ENCODE measurements at regions not wholly inside any gene's neighbourhood (a gene's known extent, or its start where the extent isn't known, plus 50 kb on each side); places are given as distances from the start of the nearest gene placed in this dataset.

- H3K9me3 ChIP-seq (ENCODE audit: control insufficient read depth in 2 of 2, low read length in 2 of 2), result peaks cover 0 to 8% of the 10 kb centered on the region in 2 donors
- H3K4me3 ChIP-seq (ENCODE audit: low read length in 2 of 2), result no peak overlapping the region
- no peaks in the 10 kb centered on the region for H3K36me3 ChIP-seq (ENCODE audit: control insufficient read depth in 2 of 2, insufficient read depth in 2 of 2, low read length in 2 of 2)
- peak overlapping the region; percentile 60 for H3K27ac ChIP-seq (ENCODE audit: low read length)
- H3K4me1 ChIP-seq (ENCODE audit: control insufficient read depth, insufficient read depth, low read length), result peaks cover 27% of the 10 kb centered on the region
- no peak overlapping the region for H3K9ac ChIP-seq (ENCODE audit: low read length in 2 of 2)
- no peaks in the 10 kb centered on the region for H3K27me3 ChIP-seq (ENCODE audit: control insufficient read depth in 1 of 2, insufficient read depth in 2 of 2, low read length in 2 of 2)
Observed at GRCh38 chr21:40901691-40902090, 54.7 kb upstream of the DSCAM start.

- H3K27me3 ChIP-seq (ENCODE audit: control insufficient read depth in 1 of 2, insufficient read depth in 2 of 2, low read length in 2 of 2), result no peaks in the 10 kb centered on the region
- peak overlapping the region; percentile 49 for H3K27ac ChIP-seq (ENCODE audit: low read length)
- H3K4me3 ChIP-seq (ENCODE audit: low read length in 2 of 2), result peak overlapping the region in 1 of 2 donors; percentile 35
- peaks cover 0 to 7% of the 10 kb centered on the region in 2 donors for H3K9me3 ChIP-seq (ENCODE audit: control insufficient read depth in 2 of 2, low read length in 2 of 2)
- no peak overlapping the region for H3K9ac ChIP-seq (ENCODE audit: low read length in 2 of 2)
- peaks cover 27% of the 10 kb centered on the region for H3K4me1 ChIP-seq (ENCODE audit: control insufficient read depth, insufficient read depth, low read length)
- H3K36me3 ChIP-seq (ENCODE audit: control insufficient read depth in 2 of 2, insufficient read depth in 2 of 2, low read length in 2 of 2), result no peaks in the 10 kb centered on the region
Observed at GRCh38 chr21:40902299-40902698, 55.3 kb upstream of the DSCAM start.

GRCh38 chr21:40902993-40903392, 56.0 kb upstream of the DSCAM start:
- H3K27me3 ChIP-seq (ENCODE audit: control insufficient read depth in 1 of 2, insufficient read depth in 2 of 2, low read length in 2 of 2), result no peaks in the 10 kb centered on the region
- H3K27ac ChIP-seq (ENCODE audit: low read length), result peak overlapping the region; percentile 49
- H3K4me1 ChIP-seq (ENCODE audit: control insufficient read depth, insufficient read depth, low read length), result peaks cover 27% of the 10 kb centered on the region
- H3K4me3 ChIP-seq (ENCODE audit: low read length in 2 of 2), result no peak overlapping the region
- peaks cover 0 to 2% of the 10 kb centered on the region in 2 donors for H3K9me3 ChIP-seq (ENCODE audit: control insufficient read depth in 2 of 2, low read length in 2 of 2)
- no peaks in the 10 kb centered on the region for H3K36me3 ChIP-seq (ENCODE audit: control insufficient read depth in 2 of 2, insufficient read depth in 2 of 2, low read length in 2 of 2)
- H3K9ac ChIP-seq (ENCODE audit: low read length in 2 of 2), result no peak overlapping the region

- Histone ChIP-seq H3K27me3 (ENCODE audit: control insufficient read depth in 1 of 2, insufficient read depth in 2 of 2, low read length in 2 of 2) (no peaks in the 10 kb centered on the region), H3K27ac (ENCODE audit: low read length) (no peak overlapping the region), H3K36me3 (ENCODE audit: control insufficient read depth in 2 of 2, insufficient read depth in 2 of 2, low read length in 2 of 2) (no peaks in the 10 kb centered on the region), H3K4me1 (ENCODE audit: control insufficient read depth, insufficient read depth, low read length) (peaks cover 27% of the 10 kb centered on the region), H3K9ac (ENCODE audit: low read length in 2 of 2) (no peak overlapping the region), H3K4me3 (ENCODE audit: low read length in 2 of 2) (no peak overlapping the region), H3K9me3 (ENCODE audit: control insufficient read depth in 2 of 2, low read length in 2 of 2) (no peaks in the 10 kb centered on the region)
Observed at GRCh38 chr21:40905251-40905650, 58.3 kb upstream of the DSCAM start.

- Histone ChIP-seq H3K36me3 (ENCODE audit: control insufficient read depth in 2 of 2, insufficient read depth in 2 of 2, low read length in 2 of 2) (no peaks in the 10 kb centered on the region), H3K27me3 (ENCODE audit: control insufficient read depth in 1 of 2, insufficient read depth in 2 of 2, low read length in 2 of 2) (no peaks in the 10 kb centered on the region), H3K9me3 (ENCODE audit: control insufficient read depth in 2 of 2, low read length in 2 of 2) (no peaks in the 10 kb centered on the region), H3K9ac (ENCODE audit: low read length in 2 of 2) (no peak overlapping the region), H3K4me1 (ENCODE audit: control insufficient read depth, insufficient read depth, low read length) (no peaks in the 10 kb centered on the region), H3K27ac (ENCODE audit: low read length) (no peak overlapping the region), H3K4me3 (ENCODE audit: low read length in 2 of 2) (no peak overlapping the region)
Observed at GRCh38 chr21:40912375-40912774, 65.4 kb upstream of the DSCAM start.

- no peaks in the 10 kb centered on the region for H3K4me1 ChIP-seq (ENCODE audit: control insufficient read depth, insufficient read depth, low read length)
- H3K27ac ChIP-seq (ENCODE audit: low read length), result no peak overlapping the region
- H3K9me3 ChIP-seq (ENCODE audit: control insufficient read depth in 2 of 2, low read length in 2 of 2), result no peaks in the 10 kb centered on the region
- H3K27me3 ChIP-seq (ENCODE audit: control insufficient read depth in 1 of 2, insufficient read depth in 2 of 2, low read length in 2 of 2), result no peaks in the 10 kb centered on the region
- no peaks in the 10 kb centered on the region for H3K36me3 ChIP-seq (ENCODE audit: control insufficient read depth in 2 of 2, insufficient read depth in 2 of 2, low read length in 2 of 2)
- H3K4me3 ChIP-seq (ENCODE audit: low read length in 2 of 2), result no peak overlapping the region
- no peak overlapping the region for H3K9ac ChIP-seq (ENCODE audit: low read length in 2 of 2)
Observed at GRCh38 chr21:40915114-40915513, 68.2 kb upstream of the DSCAM start.

- Histone ChIP-seq H3K4me3 (ENCODE audit: low read length in 2 of 2) (no peak overlapping the region), H3K4me1 (ENCODE audit: control insufficient read depth, insufficient read depth, low read length) (no peaks in the 10 kb centered on the region), H3K9ac (ENCODE audit: low read length in 2 of 2) (no peak overlapping the region), H3K36me3 (ENCODE audit: control insufficient read depth in 2 of 2, insufficient read depth in 2 of 2, low read length in 2 of 2) (no peaks in the 10 kb centered on the region), H3K27ac (ENCODE audit: low read length) (no peak overlapping the region), H3K27me3 (ENCODE audit: control insufficient read depth in 1 of 2, insufficient read depth in 2 of 2, low read length in 2 of 2) (no peaks in the 10 kb centered on the region), H3K9me3 (ENCODE audit: control insufficient read depth in 2 of 2, low read length in 2 of 2) (peaks cover 0 to 4% of the 10 kb centered on the region in 2 donors)
Observed at GRCh38 chr21:40923407-40923806, 76.4 kb upstream of the DSCAM start.

- no peak overlapping the region for H3K9ac ChIP-seq (ENCODE audit: low read length in 2 of 2)
- H3K4me3 ChIP-seq (ENCODE audit: low read length in 2 of 2), result no peak overlapping the region
- H3K27me3 ChIP-seq (ENCODE audit: control insufficient read depth in 1 of 2, insufficient read depth in 2 of 2, low read length in 2 of 2), result no peaks in the 10 kb centered on the region
- no peaks in the 10 kb centered on the region for H3K4me1 ChIP-seq (ENCODE audit: control insufficient read depth, insufficient read depth, low read length)
- no peak overlapping the region for H3K27ac ChIP-seq (ENCODE audit: low read length)
- H3K9me3 ChIP-seq (ENCODE audit: control insufficient read depth in 2 of 2, low read length in 2 of 2), result peaks cover 0 to 4% of the 10 kb centered on the region in 2 donors
- H3K36me3 ChIP-seq (ENCODE audit: control insufficient read depth in 2 of 2, insufficient read depth in 2 of 2, low read length in 2 of 2), result no peaks in the 10 kb centered on the region
Observed at GRCh38 chr21:40923901-40924300, 76.9 kb upstream of the DSCAM start.

GRCh38 chr21:40924641-40925040, 77.7 kb upstream of the DSCAM start:
- H3K4me3 ChIP-seq (ENCODE audit: low read length in 2 of 2), result no peak overlapping the region
- no peaks in the 10 kb centered on the region for H3K27me3 ChIP-seq (ENCODE audit: control insufficient read depth in 1 of 2, insufficient read depth in 2 of 2, low read length in 2 of 2)
- no peak overlapping the region for H3K9ac ChIP-seq (ENCODE audit: low read length in 2 of 2)
- H3K36me3 ChIP-seq (ENCODE audit: control insufficient read depth in 2 of 2, insufficient read depth in 2 of 2, low read length in 2 of 2), result no peaks in the 10 kb centered on the region
- H3K27ac ChIP-seq (ENCODE audit: low read length), result no peak overlapping the region
- H3K4me1 ChIP-seq (ENCODE audit: control insufficient read depth, insufficient read depth, low read length), result no peaks in the 10 kb centered on the region
- peaks cover 0 to 4% of the 10 kb centered on the region in 2 donors for H3K9me3 ChIP-seq (ENCODE audit: control insufficient read depth in 2 of 2, low read length in 2 of 2)

- H3K9ac ChIP-seq (ENCODE audit: low read length in 2 of 2), result no peak overlapping the region
- H3K27ac ChIP-seq (ENCODE audit: low read length), result no peak overlapping the region
- H3K36me3 ChIP-seq (ENCODE audit: control insufficient read depth in 2 of 2, insufficient read depth in 2 of 2, low read length in 2 of 2), result no peaks in the 10 kb centered on the region
- H3K27me3 ChIP-seq (ENCODE audit: control insufficient read depth in 1 of 2, insufficient read depth in 2 of 2, low read length in 2 of 2), result no peaks in the 10 kb centered on the region
- peaks cover 0 to 4% of the 10 kb centered on the region in 2 donors for H3K9me3 ChIP-seq (ENCODE audit: control insufficient read depth in 2 of 2, low read length in 2 of 2)
- no peak overlapping the region for H3K4me3 ChIP-seq (ENCODE audit: low read length in 2 of 2)
- H3K4me1 ChIP-seq (ENCODE audit: control insufficient read depth, insufficient read depth, low read length), result no peaks in the 10 kb centered on the region
Observed at GRCh38 chr21:40926238-40926637, 79.3 kb upstream of the DSCAM start.

- Histone ChIP-seq H3K4me1 (ENCODE audit: control insufficient read depth, insufficient read depth, low read length) (no peaks in the 10 kb centered on the region), H3K36me3 (ENCODE audit: control insufficient read depth in 2 of 2, insufficient read depth in 2 of 2, low read length in 2 of 2) (no peaks in the 10 kb centered on the region), H3K9ac (ENCODE audit: low read length in 2 of 2) (no peak overlapping the region), H3K9me3 (ENCODE audit: control insufficient read depth in 2 of 2, low read length in 2 of 2) (peaks cover 3 to 4% of the 10 kb centered on the region in 2 donors), H3K4me3 (ENCODE audit: low read length in 2 of 2) (no peak overlapping the region), H3K27me3 (ENCODE audit: control insufficient read depth in 1 of 2, insufficient read depth in 2 of 2, low read length in 2 of 2) (no peaks in the 10 kb centered on the region), H3K27ac (ENCODE audit: low read length) (no peak overlapping the region)
Observed at GRCh38 chr21:40929833-40930232, 82.9 kb upstream of the DSCAM start.
